ENCODE measurements at regions not wholly inside any gene's neighbourhood (a gene's known extent, or its start where the extent isn't known, plus 50 kb on each side); places are given as distances from the start of the nearest gene placed in this dataset.

- no peak for ATAC-seq
- Histone ChIP-seq H2AFZ (ENCODE audit: low read depth, low read length, poor library complexity, severe bottlenecking) (no peak overlapping the region), H3K4me3 (replicated peaks in 1 of 2; ENCODE audit: low read depth in 1 of 2, low read length in 2 of 2) (no peak overlapping the region), H3K4me1 (ENCODE audit: control insufficient read depth in 1 of 2, insufficient read depth in 2 of 2, low read length in 2 of 2) (peaks cover 0 to 20% of the 10 kb centered on the region in 2 experiments; a peak in 2 of 4 replicates), H3K79me2 (ENCODE audit: insufficient read depth, low read length) (no peaks in the 10 kb centered on the region), H3K27me3 (ENCODE audit: insufficient read depth, low read length) (no peaks in the 10 kb centered on the region), H3K9me3 (ENCODE audit: control insufficient read depth in 1 of 2, insufficient read depth in 1 of 2, low read depth in 1 of 2, low read length in 2 of 2) (no peaks in the 10 kb centered on the region), H4K20me1 (ENCODE audit: insufficient read depth) (no peaks in the 10 kb centered on the region), H3K27ac (ENCODE audit: low read depth, low read length) (no peak overlapping the region), H3K36me3 (ENCODE audit: control insufficient read depth in 1 of 2, insufficient read depth in 2 of 2, low read length in 2 of 2) (no peaks in the 10 kb centered on the region), H3K4me2 (ENCODE audit: low read length) (no peak overlapping the region), H3K9me2 (ENCODE audit: insufficient read depth) (no peaks in the 10 kb centered on the region), H3K9ac (ENCODE audit: low read length) (no peak overlapping the region)
- ChIA-PET RAD21 (ENCODE audit: low non-redundant PET in 1 of 2, low total read pairs in 2 of 2, uncharacterized antibody in 2 of 2, unreplicated experiment in 2 of 2) (no interaction called here), POLR2A (no interaction called here), CTCF (no interaction called here)
- DNase-seq (ENCODE audit: low read depth, low spot score) = no peak
- TF ChIP-seq ZNF274 (IDR thresholded peaks at IDR 0.05; ENCODE audit: low read depth, low read length) = no peak
- TF ChIP-seq POLR2A (IDR thresholded peaks at IDR 0.05; ENCODE audit: borderline replicate concordance, extremely low read depth, insufficient read depth, insufficient read length) = no peak
- no peak for TF ChIP-seq CEBPB (IDR thresholded peaks at IDR 0.05; ENCODE audit: low read depth)
- TF ChIP-seq ELF1 (IDR thresholded peaks at IDR 0.05; ENCODE audit: borderline replicate concordance, low read depth) = no peak
- no peak for TF ChIP-seq POLR2AphosphoS5 (IDR thresholded peaks at IDR 0.05; ENCODE audit: low read depth, low read length)
- no peak for TF ChIP-seq ZFX (IDR thresholded peaks at IDR 0.05)
- TF ChIP-seq RAD21 (IDR thresholded peaks at IDR 0.05; ENCODE audit: low read depth) = no peak
- no peak for TF ChIP-seq SP1 (IDR thresholded peaks at IDR 0.05; ENCODE audit: low read depth)
- TF ChIP-seq CTCF (IDR thresholded peaks at IDR 0.05 in 2 of 3, conservative IDR thresholded peaks at IDR 0.05 in 1 of 3; ENCODE audit: borderline replicate concordance in 1 of 3, insufficient read depth in 1 of 3, low read depth in 2 of 3, low read length in 2 of 3) = no peak
- TF ChIP-seq MAX (IDR thresholded peaks at IDR 0.05) = no peak
- no peak for TF ChIP-seq EZH2phosphoT487 (IDR thresholded peaks at IDR 0.05; ENCODE audit: borderline replicate concordance)
- no peak for TF ChIP-seq FOSL1 (IDR thresholded peaks at IDR 0.05; ENCODE audit: low read depth)
- TF ChIP-seq EGR1 (IDR thresholded peaks at IDR 0.05; ENCODE audit: low read depth) = no peak
- BruUV-seq (replicated peaks) = no TSS peak
- intact Hi-C loops (cut with micrococcal nuclease) = no loop called here
These were observed 509.9 kb upstream of the ID4 start for GRCh38 chr6:19327241-19327640.
